ENCODE measurements at regions not wholly inside any gene's neighbourhood (a gene's known extent, or its start where the extent isn't known, plus 50 kb on each side); places are given as distances from the start of the nearest gene placed in this dataset.

DNA sequence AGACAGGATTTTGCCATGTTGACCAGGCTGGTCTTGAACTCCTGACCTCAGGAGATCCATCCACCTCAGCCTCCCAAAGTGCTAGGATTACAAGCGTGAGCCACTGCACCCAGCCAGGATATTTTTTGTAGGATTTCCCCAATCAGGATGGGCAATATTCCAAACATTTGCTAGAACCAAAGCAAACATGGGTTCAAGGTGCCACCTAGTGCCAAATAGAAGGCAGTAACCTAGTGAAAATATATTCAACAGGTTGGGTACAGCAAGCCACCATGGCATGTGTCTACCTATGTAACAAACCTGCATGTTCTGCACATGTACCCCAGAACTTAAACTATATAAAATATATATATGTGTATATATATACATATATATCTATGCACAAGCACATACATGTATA, 185.9 kb upstream of the CADM2 start:
- H3K9me3 Mint-ChIP-seq = peaks cover 23% of the 10 kb centered on the region
- H3K4me1 Mint-ChIP-seq (ENCODE audit: low read depth) = no peaks in the 10 kb centered on the region
- no peaks in the 10 kb centered on the region for H3K27me3 Mint-ChIP-seq
- Histone ChIP-seq H3K36me3 (ENCODE audit: insufficient read depth, low read length) (no peaks in the 10 kb centered on the region), H3K9me3 (ENCODE audit: control insufficient read depth in 1 of 2, insufficient read depth in 1 of 2, low read length in 2 of 2) (peaks cover 0 to 7% of the 10 kb centered on the region in 2 experiments), H3K4me3 (ENCODE audit: low read length) (no peak overlapping the region), H3K27ac (ENCODE audit: low read depth in 1 of 2, low read length in 2 of 2) (no peak overlapping the region), H3K27me3 (ENCODE audit: control insufficient read depth in 1 of 2, insufficient read depth in 2 of 2, low read length in 2 of 2) (no peaks in the 10 kb centered on the region), H3K4me1 (ENCODE audit: insufficient read depth, low read length) (no peaks in the 10 kb centered on the region)
- intact Hi-C loops (cut with DNase I, micrococcal nuclease) = no loop called here
- no peak for TF ChIP-seq CTCF (IDR thresholded peaks at IDR 0.05)
- no peak overlapping the region for H3K4me3 Mint-ChIP-seq
- ATAC-seq (ENCODE audit: poor library complexity) (no peak), DNase-seq (no peak)
- CTCF ChIA-PET = no interaction called here
- no peak overlapping the region for H3K27ac Mint-ChIP-seq
- no peaks in the 10 kb centered on the region for H3K36me3 Mint-ChIP-seq (ENCODE audit: low read depth)
- POLR2A ChIA-PET = no interaction called here

DNA sequence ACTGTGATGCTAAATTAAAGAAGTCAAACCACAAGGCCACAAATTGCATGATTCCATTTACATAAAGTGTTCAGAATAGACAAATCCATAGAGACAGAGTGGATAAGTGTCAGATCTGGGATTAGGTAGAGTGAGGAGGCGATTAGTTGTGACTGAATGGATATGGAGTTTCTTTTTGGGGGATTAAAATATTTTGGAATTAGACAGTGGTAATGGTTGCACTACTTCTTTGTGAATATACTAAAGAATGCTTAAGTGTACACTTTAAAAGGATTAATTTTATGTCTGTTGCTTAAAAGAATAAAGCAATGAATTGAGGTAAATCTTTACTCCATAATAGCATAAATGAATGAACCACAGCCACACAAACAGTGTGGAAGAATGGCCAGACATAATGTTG, 175.5 kb upstream of the CADM2 start:
- no peaks in the 10 kb centered on the region for H3K36me3 Mint-ChIP-seq (ENCODE audit: low read depth)
- no peaks in the 10 kb centered on the region for H3K27me3 Mint-ChIP-seq
- H3K4me1 Mint-ChIP-seq (ENCODE audit: low read depth) = no peaks in the 10 kb centered on the region
- ChIA-PET POLR2A (no interaction called here), CTCF (no interaction called here)
- no peak for TF ChIP-seq CTCF (IDR thresholded peaks at IDR 0.05)
- H3K9me3 Mint-ChIP-seq = peaks cover 7% of the 10 kb centered on the region
- Histone ChIP-seq H3K4me1 (ENCODE audit: insufficient read depth, low read length) (no peaks in the 10 kb centered on the region), H3K4me3 (ENCODE audit: low read length) (no peak overlapping the region), H3K27me3 (ENCODE audit: control insufficient read depth in 1 of 2, insufficient read depth in 2 of 2, low read length in 2 of 2) (no peaks in the 10 kb centered on the region), H3K9me3 (ENCODE audit: control insufficient read depth in 1 of 2, insufficient read depth in 1 of 2, low read length in 2 of 2) (peaks cover 0 to 7% of the 10 kb centered on the region in 2 experiments), H3K27ac (ENCODE audit: low read depth in 1 of 2, low read length in 2 of 2) (no peak overlapping the region), H3K36me3 (ENCODE audit: insufficient read depth, low read length) (no peaks in the 10 kb centered on the region)
- DNase-seq (no peak), ATAC-seq (ENCODE audit: poor library complexity) (no peak)
- H3K27ac Mint-ChIP-seq = no peak overlapping the region
- intact Hi-C loops (cut with DNase I, micrococcal nuclease) = no loop called here
- no peak overlapping the region for H3K4me3 Mint-ChIP-seq

GRCh38 chr3:84789961-84790360, 168.8 kb upstream of the CADM2 start:
- Mint-ChIP-seq H3K4me1 (ENCODE audit: low read depth) (no peaks in the 10 kb centered on the region), H3K4me3 (no peak overlapping the region), H3K36me3 (ENCODE audit: low read depth) (no peaks in the 10 kb centered on the region), H3K27me3 (no peaks in the 10 kb centered on the region), H3K27ac (no peak overlapping the region), H3K9me3 (peaks cover 16% of the 10 kb centered on the region)
- ATAC-seq (ENCODE audit: poor library complexity) (no peak), DNase-seq (no peak)
- Histone ChIP-seq H3K4me1 (ENCODE audit: insufficient read depth, low read length) (no peaks in the 10 kb centered on the region), H3K4me3 (ENCODE audit: low read length) (no peak overlapping the region), H3K36me3 (ENCODE audit: insufficient read depth, low read length) (no peaks in the 10 kb centered on the region), H3K27ac (ENCODE audit: low read depth in 1 of 2, low read length in 2 of 2) (no peak overlapping the region), H3K9me3 (ENCODE audit: control insufficient read depth in 1 of 2, insufficient read depth in 1 of 2, low read length in 2 of 2) (no peaks in the 10 kb centered on the region), H3K27me3 (ENCODE audit: control insufficient read depth in 1 of 2, insufficient read depth in 2 of 2, low read length in 2 of 2) (no peaks in the 10 kb centered on the region)
- intact Hi-C loops (cut with DNase I, micrococcal nuclease) = no loop called here
- CTCF ChIA-PET = no interaction called here
- no peak for TF ChIP-seq CTCF (IDR thresholded peaks at IDR 0.05)
- POLR2A ChIA-PET = no interaction called here

All from CD4-positive, alpha-beta T cell (primary cell).